K562 (cell line): ENCODE measurements at regions not wholly inside any gene's neighbourhood (a gene's known extent, or its start where the extent isn't known, plus 50 kb on each side); places are given as distances from the start of the nearest gene placed in this dataset.

Experiments
- ATAC-seq: fragments of 200-7000 bp; cut with Tn5 transposase; 3 replicates; pipeline ENCODE4 v1.9.1; 2020; ENCODE audit warnings: moderate library complexity
- BruUV-seq: library from RNA; stranded (reverse); fragments of 400-500 nt; replicated peaks from 2 replicates; lab custom pipeline; 2021; lab: Mats Ljungman, UMichigan
- CTCF ChIA-PET: fragments of 300-600 bp; formaldehyde crosslinking; extraction: SDS; loops from one replicate; lab custom pipeline; 2021; ENCODE audit warnings: low intra/inter-chr PET ratio; lab: Yijun Ruan, JAX
- POLR2A ChIA-PET: fragments of 300-600, 350-650 bp; sonication (Branson Sonifier 250); formaldehyde crosslinking; extraction: SDS; loops from one replicate; lab custom pipeline; 2021; ENCODE audit warnings: antibody characterized with exemption, inconsistent platforms; lab: Yijun Ruan, JAX
- DNase-seq, 4 experiments: peaks; one replicate each; pipeline versions ENCODE4 v3.0.0 to v3.0.0-alpha.2; 2011 to 2018; ENCODE audit warnings: low spot score in 3 of 4, mixed read lengths in 3 of 4; ENCODE audit errors: extremely low read depth in 1 of 4
- FAIRE-seq: peaks from 2 replicates; lab custom pipeline; 2011; peaks lifted over from hg19 to GRCh38; lab: Jason Lieb, UNC
- H2AFZ ChIP-seq: 2 replicates; pipeline ENCODE4 v1.6.0; 2011; ENCODE audit warnings: low read depth, low read length, control low read depth, inconsistent platforms
- H3K27ac ChIP-seq: fragments of 200-600 bp; 3 replicates; pipeline ENCODE4 v1.8.0; 2011; ENCODE audit warnings: low read depth, mild to moderate bottlenecking, control low read depth, inconsistent platforms, low read length, moderate library complexity, mixed read lengths; ENCODE audit errors: extremely low read depth
- H3K27me3 ChIP-seq, 2 experiments: fragments of 300-600 bp in 1 of 2; 2 replicates in 1 of 2; 3 replicates in 1 of 2; pipeline versions ENCODE4 v1.6.0 to v1.8.0; 2011; ENCODE audit warnings: inconsistent platforms in 2 of 2, low read length in 2 of 2, mild to moderate bottlenecking in 1 of 2, mixed read lengths in 1 of 2, moderate library complexity in 1 of 2; ENCODE audit not compliant: control insufficient read depth in 2 of 2, insufficient read depth in 2 of 2
- H3K36me3 ChIP-seq: fragments of 300-600 bp; 3 replicates; pipeline ENCODE4 v1.8.0; 2011; ENCODE audit warnings: mild to moderate bottlenecking, low read length, inconsistent platforms; ENCODE audit not compliant: control insufficient read depth, insufficient read depth
- H3K4me1 ChIP-seq, 2 experiments: fragments of 200-600 bp in 1 of 2; replicated peaks in 1 of 2; 2 replicates in 1 of 2; 3 replicates in 1 of 2; pipeline versions ENCODE4 v1.5.1 to v1.8.0; 2011; ENCODE audit warnings: inconsistent platforms in 2 of 2, low read length in 2 of 2, mild to moderate bottlenecking in 1 of 2, mixed read lengths in 1 of 2, moderate library complexity in 1 of 2; ENCODE audit not compliant: control insufficient read depth in 2 of 2, insufficient read depth in 2 of 2
- H3K4me2 ChIP-seq: 2 replicates; pipeline ENCODE4 v1.6.1; 2011; ENCODE audit warnings: low read length, control low read depth, inconsistent platforms, mixed read lengths; ENCODE audit not compliant: insufficient read depth
- H3K4me3 ChIP-seq: fragments of 200-600 bp; sonication (generic), shearing (Covaris generic); 2 replicates; pipeline ENCODE4 v1.5.1; 2016; ENCODE audit warnings: control low read depth, inconsistent platforms
- H3K79me2 ChIP-seq: fragments of 200-600 bp; 3 replicates; pipeline ENCODE4 v1.8.0; 2011; ENCODE audit warnings: low read length, inconsistent platforms; ENCODE audit not compliant: control insufficient read depth, insufficient read depth
- H3K9ac ChIP-seq, 2 experiments: 2 replicates each; pipeline versions ENCODE4 v1.6.0 to v1.6.1; 2011; ENCODE audit warnings: low read depth in 2 of 2, low read length in 2 of 2, control low read depth in 1 of 2, inconsistent platforms in 1 of 2, mild to moderate bottlenecking in 1 of 2, mixed read lengths in 1 of 2; ENCODE audit not compliant: insufficient read depth in 1 of 2
- H3K9me1 ChIP-seq: one replicate; pipeline ENCODE4 v1.6.0; 2011; ENCODE audit warnings: inconsistent platforms, mild to moderate bottlenecking, low read length, moderate library complexity; ENCODE audit not compliant: control insufficient read depth, insufficient read depth
- H3K9me3 ChIP-seq: replicated peaks from 2 replicates; pipeline ENCODE4 v1.5.1; 2011; ENCODE audit warnings: low read depth, low read length, inconsistent platforms; ENCODE audit not compliant: control insufficient read depth, insufficient read depth
- H4K20me1 ChIP-seq: replicated peaks from 2 replicates; pipeline ENCODE4 v1.6.1; 2011; ENCODE audit warnings: low read length, inconsistent platforms, mixed read lengths; ENCODE audit not compliant: control insufficient read depth, insufficient read depth
- ATF1 ChIP-seq, 2 experiments: fragments of 450-650 bp in 1 of 2; IDR thresholded peaks; 2 replicates each; pipeline ENCODE4 v1.6.1; 2016; ENCODE audit warnings: missing compliant biosample characterization in 1 of 2, missing genetic modification characterization in 1 of 2
- CBFA2T2 ChIP-seq: fragments of 450-650 bp; conservative IDR thresholded peaks from 2 replicates; pipeline ENCODE4 v1.6.1; 2017; ENCODE audit warnings: mild to moderate bottlenecking
- CEBPB ChIP-seq: fragments of 450-650 bp; IDR thresholded peaks from 2 replicates; pipeline ENCODE4 v1.6.1; 2016; ENCODE audit warnings: missing genetic modification characterization, missing compliant biosample characterization
- CTBP1 ChIP-seq: fragments of 450-650 bp; IDR thresholded peaks from 2 replicates; pipeline ENCODE4 v1.6.1; 2016; ENCODE audit warnings: borderline replicate concordance
- E2F3 ChIP-seq: fragments of 250-450 bp; sonication (Bioruptor Pico); IDR thresholded peaks from 2 replicates; pipeline ENCODE4 v1.4.0; 2020; ENCODE audit warnings: mild to moderate bottlenecking
- MITF ChIP-seq: IDR thresholded peaks from 2 replicates; pipeline ENCODE4 v1.6.1; 2014; ENCODE audit warnings: antibody characterized with exemption
- NR0B1 ChIP-seq: fragments of 450-650 bp; IDR thresholded peaks from one replicate; pipeline ENCODE4 v1.6.1; 2018; ENCODE audit warnings: mild to moderate bottlenecking, moderate library complexity; ENCODE audit not compliant: partially characterized antibody
- PHF20 ChIP-seq: fragments of 450-650 bp; IDR thresholded peaks from 2 replicates; pipeline ENCODE4 v1.6.1; 2018; ENCODE audit not compliant: partially characterized antibody
- RFX5 ChIP-seq: IDR thresholded peaks from 2 replicates; pipeline ENCODE4 v1.6.1; 2011; ENCODE audit warnings: low read depth, mild to moderate bottlenecking, improper control_type of control experiment, low read length
- TSHZ1 ChIP-seq: fragments of 250-450 bp; sonication (Bioruptor Pico); IDR thresholded peaks from 2 replicates; pipeline ENCODE4 v1.4.0; 2020; ENCODE audit warnings: mild to moderate bottlenecking, moderate library complexity
- WGBS: fragments of 100-300 bp; shearing (Covaris generic); methylation state at CpG from one replicate; pipeline ENCODE4 v1.1.6; 2016; ENCODE audit warnings: low coverage, mixed read lengths; ENCODE audit not compliant: insufficient coverage; ENCODE audit errors: missing lambda C conversion rate; 5-methylcytosine and 5-hydroxymethylcytosine counted together
- in situ Hi-C: fragments of 300-500 bp; cut with MboI; formaldehyde crosslinking; loops from 4 replicates; pipeline ENCODE4 v1.15.0; 2018; ENCODE audit warnings: inconsistent platforms, mixed read lengths
- intact Hi-C: fragments of 100-400 bp; cut with micrococcal nuclease; formaldehyde crosslinking; loops from 2 replicates; pipeline ENCODE4 v1.14.2; 2022

DNA sequence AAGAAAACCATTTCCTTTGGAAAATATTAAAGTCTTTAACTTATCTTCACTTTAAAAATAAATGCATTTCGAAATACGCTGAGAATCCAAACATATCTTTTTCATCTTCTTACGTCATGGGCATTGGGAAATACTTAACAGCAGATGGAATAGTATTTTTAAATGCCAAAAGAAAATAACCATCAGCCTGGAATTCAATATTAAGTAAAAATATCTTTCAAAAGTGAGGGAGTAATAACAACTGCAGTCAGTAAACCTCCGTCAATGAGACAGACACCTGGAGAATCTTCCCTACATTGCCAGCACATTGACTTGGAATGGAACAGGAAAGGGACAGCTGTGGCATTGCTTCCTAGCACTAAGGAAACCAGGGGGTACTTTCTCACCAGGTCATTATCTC lies 290.4 kb upstream of the TNP1 start:
- Histone ChIP-seq H3K9me1 (peaks cover 3% of the 10 kb centered on the region), H3K4me3 (no peak overlapping the region), H3K9ac (no peak overlapping the region), H3K9me3 (no peaks in the 10 kb centered on the region), H4K20me1 (no peaks in the 10 kb centered on the region), H3K4me1 (peaks cover 3 to 43% of the 10 kb centered on the region in 2 experiments; a peak in 3 of 5 replicates), H3K27ac (no peak overlapping the region), H3K27me3 (no peaks in the 10 kb centered on the region), H2AFZ (no peak overlapping the region), H3K36me3 (no peaks in the 10 kb centered on the region), H3K79me2 (no peaks in the 10 kb centered on the region), H3K4me2 (no peak overlapping the region)
- ATAC-seq (no peak), FAIRE-seq (no peak), DNase-seq (no peak)
- ChIA-PET POLR2A (no interaction called here), CTCF (no interaction called here)
- in situ Hi-C loops (no loop called here), intact Hi-C loops (loop anchor here (5.0 kb wide), 2 partner anchors 43 to 58 kb away; no protein-coding TSS in a partner anchor)
- WGBS = 69% methylated on average over 4 of the region's 4 CpGs
- no TSS peak for BruUV-seq
- no peak for TF ChIP-seq MITF
- TF ChIP-seq CEBPB = peak; percentile 37; the same call in 1 of the 2 replicates

DNA sequence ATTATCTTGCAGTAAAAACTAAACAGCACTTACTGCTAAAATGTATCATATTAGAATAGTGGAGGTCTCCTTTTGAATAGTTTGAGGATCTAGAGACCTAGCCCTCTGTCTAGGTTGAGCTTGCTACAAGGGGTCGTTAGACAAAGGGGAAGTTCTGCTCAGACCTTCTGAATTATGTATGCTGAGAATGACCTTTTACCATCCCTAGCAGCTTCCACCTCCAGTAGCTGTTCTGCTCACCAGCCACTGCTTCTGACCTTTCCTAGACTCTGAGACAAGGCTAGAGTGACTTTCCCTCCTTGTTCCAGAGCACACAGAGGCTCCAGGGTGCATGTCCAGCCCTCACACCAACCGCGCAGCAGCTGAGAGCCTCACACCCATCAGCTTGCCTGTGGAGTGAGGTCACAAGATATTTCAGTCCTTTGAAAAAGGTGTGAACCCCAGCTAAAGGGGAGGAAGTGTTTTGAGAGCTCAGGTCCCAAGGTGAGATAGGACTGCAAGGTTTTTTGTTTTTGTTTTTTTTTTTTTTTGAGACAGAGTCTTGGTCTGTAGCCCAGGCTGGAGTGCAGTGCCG lies 289.3 kb upstream of the TNP1 start:
- POLR2A ChIA-PET = interaction anchor here (0.6 kb wide), 1 partner anchor 74 kb away, joined by 4 read pairs; no protein-coding TSS in a partner anchor
- TF ChIP-seq RFX5 (no peak), TSHZ1 (CRISPR knock-in tag) (no peak), PHF20 (no peak), CBFA2T2 (no peak), CTBP1 (no peak), NR0B1 (no peak), ATF1 (CRISPR knock-in tag; IDR thresholded peaks at IDR 0.05) (no peak), ATF1 (tag; IDR thresholded peaks at IDR 0.05) (no peak), E2F3 (CRISPR knock-in tag) (no peak)

More for the DNA sequence above, 289.3 kb upstream of the TNP1 start:
- no peak overlapping the region for H3K4me3 ChIP-seq
- no peaks in the 10 kb centered on the region for H3K36me3 ChIP-seq
- DNase-seq = no peak
- H3K27ac ChIP-seq = no peak overlapping the region
- H3K9ac ChIP-seq = peak overlapping the region in 1 of 2 experiments; percentile 26; a peak in 1 of 4 replicates
- in situ Hi-C loops = no loop called here
- H4K20me1 ChIP-seq = no peaks in the 10 kb centered on the region
- ATAC-seq = no peak
- WGBS = 42% methylated on average over 3 of the region's 4 CpGs
- no TSS peak for BruUV-seq
- CTCF ChIA-PET = no interaction called here
- no peak for FAIRE-seq
- no peak overlapping the region for H3K4me2 ChIP-seq
- intact Hi-C loops = no loop called here
- H2AFZ ChIP-seq = no peak overlapping the region
- H3K9me3 ChIP-seq = no peaks in the 10 kb centered on the region
- no peaks in the 10 kb centered on the region for H3K27me3 ChIP-seq
- H3K79me2 ChIP-seq = no peaks in the 10 kb centered on the region
- H3K4me1 ChIP-seq = peaks cover 2 to 34% of the 10 kb centered on the region in 2 experiments; a peak in 3 of 5 replicates
- H3K9me1 ChIP-seq = peaks cover 3% of the 10 kb centered on the region
